MCF 10A (cell line): ENCODE measurements at regions not wholly inside any gene's neighbourhood (a gene's known extent, or its start where the extent isn't known, plus 50 kb on each side); places are given as distances from the start of the nearest gene placed in this dataset.

Experiments
- BruUV-seq: library from RNA; stranded (reverse); fragments of 400-500 nt; replicated peaks from 2 replicates; lab custom pipeline; 2021; lab: Mats Ljungman, UMichigan
- CTCF ChIA-PET: fragments of 300-600 bp; sonication (Branson Sonifier 250); formaldehyde crosslinking; extraction: SDS; loops from one replicate; lab custom pipeline; 2021; ENCODE audit warnings: antibody characterized with exemption, inconsistent platforms; lab: Yijun Ruan, JAX
- POLR2A ChIA-PET: fragments of 300-600, 350-650 bp; sonication (Branson Sonifier 250); formaldehyde crosslinking; extraction: SDS; loops from one replicate; lab custom pipeline; 2020; ENCODE audit warnings: antibody characterized with exemption, inconsistent platforms; lab: Yijun Ruan, JAX
- DNase-seq: peaks from one replicate; pipeline ENCODE4 v3.0.0-alpha.2; 2018; ENCODE audit not compliant: unreplicated experiment
- H3K27ac Mint-ChIP-seq: one replicate; pipeline ENCODE4 v1.8.0; 2022; ENCODE audit warnings: mild to moderate bottlenecking, low read depth, mixed read lengths; ENCODE audit not compliant: unreplicated experiment
- H3K27me3 Mint-ChIP-seq: one replicate; pipeline ENCODE4 v1.8.0; 2022; ENCODE audit warnings: mixed read lengths; ENCODE audit not compliant: insufficient read depth, unreplicated experiment
- H3K36me3 Mint-ChIP-seq: one replicate; pipeline ENCODE4 v1.8.0; 2022; ENCODE audit warnings: mild to moderate bottlenecking, moderate library complexity, mixed read lengths; ENCODE audit not compliant: insufficient read depth, unreplicated experiment
- H3K4me1 Mint-ChIP-seq: one replicate; pipeline ENCODE4 v1.8.0; 2022; ENCODE audit warnings: mixed read lengths; ENCODE audit not compliant: insufficient read depth, unreplicated experiment
- H3K4me3 Mint-ChIP-seq: one replicate; pipeline ENCODE4 v1.8.0; 2022; ENCODE audit warnings: mild to moderate bottlenecking, moderate library complexity, mixed read lengths; ENCODE audit not compliant: unreplicated experiment
- H3K9me3 Mint-ChIP-seq: one replicate; pipeline ENCODE4 v1.8.0; 2022; ENCODE audit warnings: mixed read lengths; ENCODE audit not compliant: unreplicated experiment
- CTCF ChIP-seq: fragments of 200-600 bp; IDR thresholded peaks from one replicate; pipeline ENCODE4 v1.8.0; 2022; ENCODE audit warnings: antibody characterized with exemption, mild to moderate bottlenecking; ENCODE audit not compliant: unreplicated experiment
- intact Hi-C: fragments of 100-400 bp; cut with micrococcal nuclease; formaldehyde crosslinking; loops from 2 replicates; pipeline ENCODE4 v1.14.1; 2022

- ChIA-PET POLR2A (interaction anchor here (0.7 to 1.6 kb wide), 3 partner anchors 50 to 88 kb away, joined by 3 to 4 read pairs (median 3); no protein-coding TSS in a partner anchor), CTCF (interaction anchor here (0.9 to 1.0 kb wide), 2 partner anchors 15 to 582 kb away, joined by 3 read pairs; no protein-coding TSS in a partner anchor)
- intact Hi-C loops: no loop called here
- DNase-seq: no peak
- H3K27me3 Mint-ChIP-seq: no peaks in the 10 kb centered on the region
- no TSS peak for BruUV-seq
- no peak overlapping the region for H3K4me3 Mint-ChIP-seq
- H3K27ac Mint-ChIP-seq: no peak overlapping the region
- H3K4me1 Mint-ChIP-seq: no peaks in the 10 kb centered on the region
- no peaks in the 10 kb centered on the region for H3K36me3 Mint-ChIP-seq
- no peaks in the 10 kb centered on the region for H3K9me3 Mint-ChIP-seq
- TF ChIP-seq CTCF: no peak
Observed at GRCh38 chr6:12238219-12238618, 51.9 kb upstream of the EDN1 start.
